ENCODE measurements at regions not wholly inside any gene's neighbourhood (a gene's known extent, or its start where the extent isn't known, plus 50 kb on each side); places are given as distances from the start of the nearest gene placed in this dataset.
A peak's percentile ranks its signal among the peaks of the same experiment; 100 is the strongest.

- DNase-seq, result no peak
Measured at GRCh38 chr10:83801983-83802382, 337.3 kb upstream of the GHITM start.

GRCh38 chr10:83806717-83807116 lies 332.6 kb upstream of the GHITM start:
- no peak for DNase-seq

GRCh38 chr10:83809001-83809400 lies 330.3 kb upstream of the GHITM start:
- no peak for DNase-seq

GRCh38 chr10:83816942-83817341 lies 322.4 kb upstream of the GHITM start:
- no peak for DNase-seq

DNA sequence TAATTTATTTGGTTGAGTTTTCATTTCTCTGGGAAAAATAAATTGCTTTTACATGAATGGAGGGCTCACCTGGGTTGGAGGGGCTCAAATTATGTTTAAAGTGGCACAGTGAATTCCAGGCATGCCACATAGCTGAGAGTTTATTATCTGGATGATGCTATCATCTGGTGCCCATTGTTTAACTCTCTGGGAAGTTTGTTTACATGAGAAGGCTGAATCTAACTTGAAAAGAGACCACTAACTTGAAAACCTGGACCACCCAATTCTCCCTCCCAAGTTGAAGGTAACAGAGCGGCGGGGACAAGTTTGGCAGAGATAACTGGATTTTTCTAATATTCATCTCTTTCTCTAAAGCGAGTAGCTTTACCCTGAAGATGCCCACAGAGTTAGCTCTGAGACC lies 321.5 kb upstream of the GHITM start:
- DNase-seq, result no peak

DNA sequence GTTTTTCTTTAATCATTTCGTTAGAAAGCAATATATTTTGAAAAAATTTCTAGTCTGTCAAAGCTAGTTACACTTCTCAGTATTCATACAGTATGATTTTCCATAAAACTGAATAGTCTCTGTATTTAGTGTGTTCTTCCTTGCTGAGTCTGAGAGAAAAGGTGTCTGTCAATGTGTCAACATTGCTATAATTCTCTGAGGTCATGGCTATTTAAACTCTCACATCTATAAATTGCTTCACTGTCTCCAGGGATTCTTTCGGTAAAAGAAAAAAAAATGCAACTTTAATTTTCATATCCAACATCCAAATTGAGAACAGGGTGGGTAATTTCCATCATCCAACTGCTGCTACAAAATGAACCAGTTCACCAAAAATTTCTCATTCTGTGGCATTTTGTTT lies 319.7 kb upstream of the GHITM start:
- no peak for DNase-seq

GRCh38 chr10:83820033-83820432 lies 319.3 kb upstream of the GHITM start:
- no peak for DNase-seq

DNA sequence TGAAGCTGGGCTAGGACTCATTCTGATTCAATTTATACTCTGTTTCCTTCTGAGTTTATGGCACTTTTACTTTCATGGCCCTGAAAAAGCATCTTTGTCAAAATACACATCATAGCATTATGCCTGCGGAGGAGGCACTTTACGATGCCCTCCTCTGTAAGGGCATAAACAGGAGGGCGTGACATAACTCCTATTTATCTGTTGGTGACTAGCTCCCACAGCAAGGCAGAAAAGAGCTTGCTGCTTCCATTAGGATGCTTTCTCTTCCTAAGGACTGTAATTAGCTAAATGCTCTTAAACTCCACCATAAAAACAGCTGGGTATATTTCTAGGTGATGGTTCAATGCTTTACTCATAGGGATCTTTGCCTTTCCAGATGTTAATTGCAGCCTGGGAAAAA lies 315.2 kb upstream of the GHITM start:
- no peak for DNase-seq

DNA sequence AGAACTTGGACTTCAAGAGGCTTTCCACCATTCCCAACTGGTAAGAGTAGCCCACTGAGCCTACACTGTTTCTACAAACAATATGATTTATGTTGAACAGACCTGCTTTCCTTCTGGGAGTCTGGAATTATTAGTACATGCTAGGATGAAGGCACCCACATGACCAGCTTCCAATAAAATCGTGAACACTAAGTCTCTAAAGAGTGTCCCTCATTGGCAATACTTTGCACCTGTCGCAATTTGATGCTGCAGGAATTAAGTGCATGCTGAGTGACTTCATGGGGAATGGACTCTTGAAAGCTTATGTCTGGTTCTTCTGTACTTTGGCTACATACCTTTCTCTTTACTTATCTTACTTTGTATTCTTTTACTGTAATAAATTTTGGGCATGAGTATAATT lies 305.2 kb upstream of the GHITM start:
- DNase-seq, result no peak

GRCh38 chr10:83835945-83836745 lies 303.2 kb upstream of the GHITM start:
- no peak for DNase-seq

GRCh38 chr10:83848677-83849076 lies 290.6 kb upstream of the GHITM start:
- DNase-seq, result no peak

- DNase-seq, result no peak
Measured at GRCh38 chr10:83849150-83849549, 290.2 kb upstream of the GHITM start.

- DNase-seq, result no peak
Measured at GRCh38 chr10:83852146-83852545, 287.2 kb upstream of the GHITM start.

- DNase-seq, result no peak
Measured at GRCh38 chr10:83862723-83863122, 276.6 kb upstream of the GHITM start.

DNA sequence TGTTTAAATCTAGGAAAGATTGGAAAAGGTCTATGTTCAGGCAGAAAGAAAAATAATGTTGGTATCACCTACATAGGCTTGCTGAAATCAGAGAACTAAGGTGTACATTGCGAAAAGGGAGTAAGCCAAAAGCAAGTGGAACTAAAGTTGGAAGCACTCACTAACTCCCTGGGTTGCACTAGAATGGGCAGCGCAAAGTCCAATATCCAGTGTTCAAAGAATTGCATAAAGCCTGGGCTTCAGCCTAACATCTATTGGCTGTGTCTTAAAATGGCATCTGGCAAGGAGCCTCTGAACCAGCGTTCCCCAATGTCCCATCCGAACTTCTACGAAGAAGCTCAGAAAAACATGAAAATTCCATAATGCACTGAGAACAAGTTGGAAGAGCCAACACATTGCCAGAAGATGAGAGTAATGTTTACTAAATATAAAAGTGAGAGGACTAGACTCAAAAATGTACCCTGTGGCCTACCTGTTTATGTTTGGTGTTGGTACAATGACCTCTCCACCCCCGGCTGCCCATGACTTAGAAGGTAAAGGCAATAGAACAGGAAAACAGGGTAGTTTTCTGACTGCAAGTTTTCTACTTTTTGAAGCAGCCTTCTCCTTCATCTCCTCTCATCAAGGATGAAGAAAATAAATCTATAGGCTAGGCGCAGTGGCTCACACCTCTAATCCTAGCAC lies 275.9 kb upstream of the GHITM start:
- DNase-seq, result no peak

GRCh38 chr10:83869898-83870297 lies 269.4 kb upstream of the GHITM start:
- no peak for DNase-seq

DNA sequence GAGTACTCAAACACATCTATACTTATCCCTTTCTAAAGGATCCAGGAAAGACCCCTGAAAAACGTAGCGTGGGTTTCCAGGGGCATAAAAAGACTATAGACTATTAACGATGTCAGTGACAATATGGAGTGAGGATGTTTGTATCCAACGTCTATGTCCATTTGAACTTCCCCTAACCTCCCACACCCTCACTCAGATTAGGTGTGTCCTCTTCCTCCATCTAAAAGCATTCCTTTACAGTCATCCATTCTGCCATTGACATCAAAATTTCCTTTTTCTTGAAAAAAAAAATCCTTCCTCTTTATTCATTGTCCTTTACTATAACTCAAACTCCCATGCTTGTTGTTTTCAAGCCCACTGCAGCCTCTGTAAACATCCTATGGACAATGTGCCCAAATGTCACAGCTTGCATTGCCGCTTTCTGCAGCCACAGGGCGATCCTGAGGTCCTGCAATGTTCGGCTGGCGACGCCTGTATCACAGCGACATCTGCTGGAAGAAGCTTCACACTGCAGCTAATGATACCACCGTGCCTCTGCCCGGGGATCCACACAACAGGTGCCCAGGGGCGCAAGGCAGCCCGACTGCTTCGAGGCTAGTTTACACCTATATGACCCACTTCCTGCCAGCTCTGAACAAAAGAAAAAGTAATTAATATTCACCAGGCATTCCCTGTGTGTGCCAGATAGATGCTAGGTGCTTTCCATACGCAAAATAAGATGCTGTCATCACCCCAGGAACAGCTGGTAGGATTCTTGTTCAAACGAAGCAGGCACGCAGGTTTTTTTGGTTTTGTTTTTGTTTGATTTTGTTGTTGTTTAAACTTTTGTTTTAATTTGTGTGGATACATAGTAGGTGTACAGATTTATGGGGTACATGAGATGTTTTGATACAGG lies 267.9 kb upstream of the GHITM start:
- peak; percentile 4 for DNase-seq

- DNase-seq, result no peak
Measured at GRCh38 chr10:83880252-83880791, 259.0 kb upstream of the GHITM start.

- peak; percentile 85 for DNase-seq
Measured at GRCh38 chr10:83881661-83882060, 257.6 kb upstream of the GHITM start.

DNA sequence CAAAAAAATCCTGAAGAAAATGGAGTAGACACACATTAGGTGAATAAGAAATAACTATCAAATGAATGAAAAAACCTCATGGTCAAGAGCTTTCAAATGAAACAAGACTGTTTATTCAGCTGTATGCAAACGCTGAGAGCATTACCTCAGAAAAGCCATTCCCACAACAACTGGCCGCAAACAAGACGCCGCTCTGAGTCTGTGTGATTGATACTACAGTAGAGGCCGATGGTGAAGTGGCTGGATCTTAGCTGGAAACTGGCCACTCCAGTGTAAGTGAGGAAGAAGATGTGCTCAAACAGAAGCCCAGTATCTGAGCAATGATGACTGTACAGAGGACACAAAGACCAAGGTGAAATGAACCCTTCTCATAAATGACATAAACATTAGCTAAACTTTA lies 252.4 kb upstream of the GHITM start:
- no peak for DNase-seq

DNA sequence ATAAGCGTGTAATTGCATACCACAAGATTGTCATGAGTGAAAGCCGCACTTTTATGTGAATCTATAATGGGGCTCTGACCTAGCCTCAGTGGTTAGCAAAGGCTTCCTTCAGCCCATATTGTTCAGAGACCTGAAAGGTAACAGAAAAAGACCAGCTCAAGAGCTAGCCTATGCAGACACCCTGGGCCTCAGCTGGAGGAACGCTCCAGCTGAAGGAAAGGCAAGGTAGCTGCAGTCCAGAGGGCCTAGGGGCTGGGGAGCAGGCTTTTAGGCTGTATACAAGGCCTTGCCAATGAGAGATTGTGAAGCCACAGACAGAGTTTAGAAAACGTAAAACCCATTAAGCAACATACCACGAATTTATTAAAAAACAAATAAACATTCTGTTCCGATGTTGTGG lies 246.6 kb upstream of the GHITM start:
- DNase-seq, result no peak

DNA sequence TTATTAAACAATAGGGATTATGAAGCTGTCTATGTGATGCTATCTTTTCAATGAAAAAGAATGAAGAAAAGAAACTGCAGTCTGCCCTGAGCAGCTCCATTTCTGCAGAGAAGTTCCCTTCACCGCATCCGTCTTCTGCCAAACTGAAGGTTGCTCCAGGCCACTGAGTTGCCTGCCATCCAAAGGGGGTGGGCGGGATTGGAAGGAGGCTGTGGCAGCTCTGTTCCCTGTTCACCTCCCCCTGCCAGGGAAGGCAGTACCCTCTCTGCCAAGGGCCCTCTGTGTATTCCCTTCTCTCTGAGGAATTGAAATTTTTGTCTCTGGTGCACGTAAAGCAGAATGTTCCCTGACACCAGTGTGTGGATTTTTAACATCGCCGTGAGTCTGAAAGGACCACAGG lies 243.1 kb upstream of the GHITM start:
- no peak for DNase-seq

DNA sequence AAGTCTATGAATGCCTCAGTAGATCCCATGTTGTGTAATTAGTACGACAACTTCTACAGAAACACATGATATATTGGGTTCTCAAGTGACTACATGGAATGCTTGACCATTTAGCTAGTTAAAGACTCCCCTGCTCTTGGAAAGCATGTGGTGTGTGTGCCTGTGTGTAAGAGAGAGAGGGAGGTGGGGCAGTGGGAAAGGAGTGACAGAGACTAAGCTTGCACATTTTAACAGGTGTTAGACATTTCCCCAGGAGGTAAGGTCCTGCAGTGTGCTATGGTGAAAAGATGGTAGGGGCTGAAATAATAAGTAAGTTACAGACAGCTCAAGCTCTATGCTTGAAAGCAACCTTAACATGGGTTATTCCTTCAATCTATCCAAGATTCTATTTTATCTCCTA lies 241.7 kb upstream of the GHITM start:
- DNase-seq, result no peak

All from NCI-H446 treated with DMSO at 0.1 percent for 48 hours (cell line).